C4-2B (cell line): ENCODE measurements at regions not wholly inside any gene's neighbourhood (a gene's known extent, or its start where the extent isn't known, plus 50 kb on each side); places are given as distances from the start of the nearest gene placed in this dataset.

Experiments
- CTCF ChIP-seq: fragments of 450-650 bp; conservative IDR thresholded peaks from 2 replicates; pipeline ENCODE4 v1.5.1; 2017; ENCODE audit warnings: mild to moderate bottlenecking
- ZFX ChIP-seq: fragments of 450-650 bp; IDR thresholded peaks from 2 replicates; pipeline ENCODE4 v1.6.1; 2017

GRCh38 chr5:24177821-24178220 lies 467.0 kb downstream of the CDH10 start:
- TF ChIP-seq CTCF, result no peak
- TF ChIP-seq ZFX, result no peak
